Fibroblast of skin of back (primary cell): ENCODE measurements at regions not wholly inside any gene's neighbourhood (a gene's known extent, or its start where the extent isn't known, plus 50 kb on each side); places are given as distances from the start of the nearest gene placed in this dataset.

Experiments
- DNase-seq: peaks from one replicate; pipeline ENCODE4 v3.0.0-alpha.2; 2013

DNA sequence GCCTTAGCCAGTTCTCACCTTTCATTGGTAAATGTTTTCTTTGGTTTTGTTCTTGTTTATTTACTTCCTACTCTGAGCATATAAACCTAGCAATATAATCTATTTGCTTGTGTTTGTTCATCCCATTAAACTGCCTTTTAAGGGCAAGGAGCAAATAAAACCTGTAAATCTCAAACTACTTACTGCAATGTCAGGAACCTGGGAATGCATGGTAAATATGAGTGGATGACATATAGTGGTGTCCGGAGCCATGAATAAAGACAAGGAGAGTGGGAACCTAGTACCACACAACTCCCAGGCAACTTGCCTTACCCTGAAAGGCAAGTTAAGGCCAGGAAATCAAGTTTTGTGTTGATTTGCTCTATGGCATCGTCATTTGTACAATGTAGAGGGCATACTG is 1133.7 kb upstream of the NCAM2 start:
- DNase-seq = no peak

DNA sequence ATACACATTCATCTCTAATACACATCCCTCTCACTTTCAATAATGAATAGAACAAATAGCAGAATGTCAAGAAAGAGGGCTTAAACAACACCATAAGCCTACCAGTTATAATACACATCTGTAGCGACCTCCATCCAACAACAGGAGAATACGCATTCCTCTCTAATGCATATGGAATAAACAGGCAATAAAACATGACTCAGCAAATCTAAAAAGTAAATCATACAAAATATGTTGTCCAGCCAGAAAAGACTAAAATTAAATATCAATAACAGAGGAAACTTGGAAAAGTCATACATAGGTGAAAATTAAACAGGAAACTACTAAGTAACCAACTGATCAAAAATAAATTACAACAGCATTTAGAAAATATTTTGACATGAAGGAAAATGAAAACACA is 1127.5 kb upstream of the NCAM2 start:
- no peak for DNase-seq

DNA sequence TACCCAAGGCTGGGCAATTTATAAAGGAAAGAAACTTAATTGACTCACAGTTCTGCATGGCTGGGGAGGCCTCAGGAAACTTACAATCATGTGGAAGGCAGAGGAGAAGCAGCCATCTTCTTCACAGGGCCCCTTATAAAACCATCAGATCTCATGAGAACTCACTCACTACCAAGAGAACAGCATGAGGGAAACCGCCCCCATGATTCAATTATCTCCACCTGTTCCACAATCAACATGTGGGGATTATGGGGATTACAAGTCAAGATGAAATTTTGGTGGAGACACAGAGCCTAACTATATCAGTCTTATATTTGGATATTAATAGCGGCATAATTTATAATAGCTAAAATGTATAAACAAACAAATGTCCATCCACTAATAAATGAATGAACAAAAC is 1123.7 kb upstream of the NCAM2 start:
- DNase-seq = no peak

DNA sequence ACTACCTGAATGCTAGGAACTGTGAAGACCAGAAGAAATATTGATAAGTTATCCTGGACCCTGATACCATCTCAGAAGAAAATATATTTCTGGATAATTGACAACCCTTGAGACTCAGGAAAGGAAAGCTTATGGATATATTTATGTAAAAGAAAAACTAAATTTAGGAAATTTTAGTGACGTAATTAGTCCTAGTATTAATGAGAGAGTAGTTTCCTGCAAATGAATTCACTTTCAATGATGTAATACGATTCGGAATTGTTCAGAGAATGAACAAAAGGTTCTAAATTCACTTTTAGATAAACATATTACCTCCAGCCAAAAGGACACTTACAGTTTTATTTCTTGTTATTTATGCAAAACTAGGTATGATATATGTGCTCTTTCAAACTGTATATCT is 1120.1 kb upstream of the NCAM2 start:
- no peak for DNase-seq

DNA sequence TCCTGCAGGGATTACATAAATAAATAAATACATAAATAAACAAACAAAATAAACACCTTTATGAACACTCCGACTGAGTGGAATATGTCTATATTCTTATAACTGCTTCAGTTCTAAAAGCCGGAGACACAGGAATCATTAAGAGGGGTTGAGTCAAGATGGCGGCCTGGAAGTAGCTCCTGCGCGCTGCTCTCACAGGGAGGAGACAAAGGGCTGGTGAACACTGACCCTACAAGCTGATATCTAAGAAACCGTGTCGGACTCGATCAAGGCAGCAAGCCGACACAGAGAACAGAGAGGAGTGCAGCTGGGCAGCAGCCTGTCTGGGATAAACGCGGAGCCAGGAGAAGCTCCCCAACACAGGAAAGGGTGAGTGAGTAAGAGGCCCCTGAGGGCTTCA is 1098.6 kb upstream of the NCAM2 start:
- no peak for DNase-seq

DNA sequence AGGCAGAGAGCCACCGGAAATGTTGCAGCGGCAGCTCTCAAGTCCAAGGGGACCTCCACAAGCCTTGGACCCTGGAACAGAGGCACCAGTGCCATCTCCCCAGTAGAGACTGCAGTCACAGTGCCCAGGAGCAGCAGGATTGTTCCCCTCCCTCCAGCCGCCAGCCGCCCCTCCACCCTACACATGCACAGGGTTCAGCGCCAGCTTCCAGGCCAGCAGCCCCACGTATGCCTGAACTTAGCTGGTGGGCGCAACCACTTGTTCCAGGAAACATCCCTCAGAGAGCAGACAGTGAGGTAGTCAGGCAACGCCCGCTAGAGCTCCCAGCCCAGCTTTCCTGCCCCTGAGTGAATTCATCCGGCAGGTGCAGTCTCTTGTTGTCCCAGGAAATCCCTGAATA is 1098.1 kb upstream of the NCAM2 start:
- no peak for DNase-seq

DNA sequence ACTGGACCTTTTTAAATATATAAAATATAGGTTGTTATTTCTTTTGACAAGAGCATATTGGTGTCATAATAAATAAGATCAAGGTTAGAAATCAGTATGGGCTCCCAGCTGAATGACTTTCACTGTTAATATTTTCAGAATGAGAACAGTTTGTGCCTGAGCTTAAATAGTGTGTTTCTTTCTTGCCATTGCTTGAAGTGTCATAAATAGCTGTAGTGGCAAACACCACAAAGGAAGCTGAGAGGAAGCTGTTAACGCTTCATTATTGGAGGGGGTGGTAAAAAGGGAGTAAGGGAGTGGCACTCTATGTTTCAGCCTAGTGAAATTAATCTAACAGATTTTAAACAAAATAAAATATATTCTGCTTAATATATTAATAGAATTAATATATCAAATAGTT is 1089.8 kb upstream of the NCAM2 start:
- DNase-seq = no peak

DNA sequence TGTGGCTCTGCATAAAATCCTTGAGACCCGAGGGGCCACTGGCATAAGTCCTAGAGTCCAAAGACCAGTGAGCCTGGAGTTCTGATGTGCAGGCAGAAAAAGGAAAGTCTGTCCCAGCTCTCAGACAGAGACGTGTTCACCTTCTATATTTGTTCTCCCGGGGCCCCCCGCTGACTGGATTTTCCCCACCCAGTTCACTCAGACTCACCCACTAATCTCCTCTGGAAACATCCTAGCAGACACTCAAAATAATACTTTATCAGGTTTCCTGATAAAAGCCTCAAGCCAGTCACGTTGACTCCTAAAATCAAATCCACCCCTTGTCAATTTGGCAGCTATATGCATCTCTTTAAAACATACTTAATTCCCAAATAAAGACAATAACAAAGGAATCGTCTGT is 1084.2 kb upstream of the NCAM2 start:
- DNase-seq = no peak

DNA sequence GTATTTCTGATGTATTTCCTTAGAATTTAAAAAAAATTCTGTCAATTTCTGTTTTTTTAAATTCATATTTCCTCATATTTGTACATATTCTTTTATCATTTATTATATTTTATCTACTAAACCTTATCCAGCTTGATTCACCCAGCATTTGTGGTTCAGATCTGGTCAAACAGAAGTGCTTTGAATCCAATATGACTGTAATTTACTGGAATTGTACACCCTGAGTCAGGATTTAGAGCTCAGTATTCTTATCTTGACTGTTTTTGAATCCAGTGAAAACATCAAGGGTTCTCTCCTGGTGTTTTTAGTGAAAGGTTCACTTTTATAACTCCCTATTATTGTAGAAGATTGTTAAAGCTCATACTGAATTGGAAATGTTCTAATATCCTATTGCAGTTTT is 1077.0 kb upstream of the NCAM2 start:
- DNase-seq = no peak

DNA sequence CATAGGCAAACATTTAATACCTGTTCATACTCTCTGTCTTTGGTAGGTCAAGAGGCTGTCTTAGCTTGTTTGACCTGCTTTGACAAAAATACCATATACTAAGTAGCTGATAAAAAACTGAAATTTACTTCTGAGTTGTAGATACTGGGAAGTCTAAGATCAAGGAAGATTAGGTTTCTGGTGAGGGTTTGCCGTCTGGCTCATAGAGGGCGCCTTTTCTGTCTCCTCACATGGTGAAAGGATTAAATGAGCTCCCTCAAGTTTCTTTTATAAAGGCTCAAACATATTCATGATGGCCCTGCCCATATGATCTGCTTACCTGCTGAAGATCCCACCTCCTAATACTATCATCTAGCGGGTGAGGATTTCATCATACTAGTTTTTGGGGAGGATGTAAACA is 1076.1 kb upstream of the NCAM2 start:
- no peak for DNase-seq

DNA sequence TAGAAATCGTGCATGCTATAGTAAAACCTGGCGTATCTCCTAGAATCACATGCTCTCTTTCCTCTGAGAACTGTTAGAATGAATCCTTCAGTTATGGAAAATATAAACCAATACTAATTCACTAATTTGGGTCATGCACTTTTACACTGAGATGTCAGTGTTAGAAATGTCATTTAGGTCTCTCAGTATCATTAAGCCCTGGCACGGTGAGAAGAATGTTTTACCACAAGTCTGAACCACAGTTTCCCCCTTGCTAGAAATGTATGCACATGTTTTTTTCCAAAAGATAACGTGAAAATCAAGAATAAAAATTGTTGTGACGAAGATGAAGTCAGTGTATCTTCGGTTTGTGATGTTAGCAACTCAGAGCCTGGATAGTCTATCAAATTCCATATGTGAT is 1062.7 kb upstream of the NCAM2 start:
- DNase-seq = no peak

DNA sequence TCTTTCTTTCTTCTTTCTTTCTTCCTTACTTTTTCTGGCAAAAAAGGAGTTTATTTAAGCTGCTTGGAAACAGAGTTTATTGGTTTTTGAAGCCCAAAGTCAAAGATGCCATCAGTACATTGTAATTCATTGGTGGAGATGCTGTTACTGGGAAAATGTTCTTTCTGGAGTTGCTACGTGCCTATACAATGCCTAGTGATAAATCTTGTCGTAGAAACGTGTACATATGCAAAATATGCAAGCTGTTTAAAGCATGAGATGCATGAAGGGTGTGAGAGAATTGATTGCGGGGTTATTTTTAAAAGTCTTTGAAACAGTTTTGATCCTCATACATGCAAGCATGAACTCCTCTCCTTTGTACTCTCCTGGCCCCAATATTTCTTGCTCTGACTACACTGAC is 1060.6 kb upstream of the NCAM2 start:
- no peak for DNase-seq

DNA sequence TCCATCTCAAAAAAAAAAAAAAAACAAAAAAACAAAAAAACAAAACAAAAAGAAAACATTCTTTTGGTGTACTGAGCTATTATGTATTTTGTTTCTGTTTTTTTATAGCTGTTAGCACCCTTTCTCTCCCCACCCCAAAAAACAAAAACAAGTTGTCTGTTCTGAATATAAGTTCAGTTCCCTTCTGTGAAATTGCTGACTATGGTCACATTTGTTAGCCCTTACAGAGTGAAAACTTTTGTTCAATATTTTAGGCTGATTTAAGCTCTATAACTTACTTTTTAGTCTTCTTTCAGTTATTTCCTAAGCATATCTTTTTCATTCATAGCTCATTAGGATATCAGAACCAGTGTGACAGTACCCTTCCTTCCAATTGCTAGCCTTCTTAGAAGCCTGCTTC is 1056.6 kb upstream of the NCAM2 start:
- DNase-seq = no peak

DNA sequence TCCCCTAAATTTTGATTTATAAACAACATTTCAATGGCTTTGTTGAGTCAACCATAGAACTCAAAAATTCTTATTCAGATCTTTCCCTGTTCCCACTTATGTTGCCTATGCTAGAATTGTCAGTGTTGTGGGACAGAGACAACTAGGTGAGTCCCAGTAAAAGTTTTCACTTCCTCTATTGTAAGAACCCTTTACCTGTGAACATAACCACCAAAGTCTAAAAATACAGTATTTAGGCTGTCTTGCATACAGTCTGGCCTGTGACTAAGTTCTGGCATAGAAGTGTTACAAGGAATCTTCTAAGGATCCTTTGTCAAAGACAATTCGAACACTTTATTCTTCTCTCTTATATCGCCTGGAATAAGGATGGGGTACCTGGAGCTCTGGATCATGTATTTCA is 1047.9 kb upstream of the NCAM2 start:
- no peak for DNase-seq

DNA sequence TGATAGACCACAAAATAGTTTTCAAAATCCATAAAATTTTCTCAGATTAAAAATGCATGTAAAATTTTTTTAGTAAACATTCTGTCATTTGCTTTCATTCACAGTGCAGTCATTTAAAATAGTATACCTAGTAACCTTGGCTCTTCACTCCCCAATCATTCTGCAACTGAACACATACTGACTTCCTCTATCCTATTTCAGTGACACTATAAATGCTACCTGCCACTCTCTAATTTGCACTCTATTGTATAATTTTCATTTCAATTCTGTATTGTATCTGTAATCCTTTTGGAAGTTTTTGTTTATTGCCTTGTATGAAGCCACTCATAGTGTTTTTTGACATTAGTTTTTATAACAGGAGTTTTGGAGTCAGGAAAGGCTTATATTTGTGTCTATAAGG is 1029.1 kb upstream of the NCAM2 start:
- no peak for DNase-seq

DNA sequence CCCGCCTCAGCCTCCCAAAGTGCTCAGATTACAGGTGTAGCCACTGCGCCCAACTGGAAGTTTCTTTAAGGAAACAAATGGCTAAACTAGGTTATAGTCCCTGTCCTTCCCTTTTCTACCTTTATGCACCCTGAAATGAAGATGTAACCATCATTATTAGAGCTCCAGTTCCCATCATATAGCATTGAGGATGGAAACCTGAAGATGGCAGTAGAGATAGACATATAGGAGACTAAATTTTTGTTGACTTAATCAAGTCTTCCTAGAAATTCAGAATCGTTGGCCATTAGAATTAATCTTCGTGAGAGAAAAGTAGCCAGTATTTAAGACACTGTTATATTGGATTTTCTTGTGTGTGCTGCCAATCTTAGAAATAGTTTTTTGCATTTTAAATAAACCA is 1016.3 kb upstream of the NCAM2 start:
- no peak for DNase-seq

DNA sequence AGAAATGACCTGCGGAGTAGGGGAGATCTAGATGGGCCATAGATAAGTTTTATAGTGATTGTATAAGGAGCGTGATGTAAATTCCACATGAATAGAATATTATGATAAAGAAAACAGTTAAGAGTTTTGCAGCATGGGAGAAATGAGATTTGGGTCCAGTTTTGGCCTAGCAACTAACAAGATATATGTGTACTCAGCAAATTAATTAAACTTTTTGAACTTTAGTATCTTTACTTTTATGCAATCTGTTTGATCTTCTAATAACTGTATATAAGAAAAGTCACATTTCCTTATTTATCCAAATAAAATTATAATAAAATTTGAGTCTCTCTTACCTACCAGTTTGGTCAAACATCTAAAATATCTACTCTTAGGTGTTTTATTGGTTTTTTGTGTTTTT is 1011.8 kb upstream of the NCAM2 start:
- DNase-seq = no peak

DNA sequence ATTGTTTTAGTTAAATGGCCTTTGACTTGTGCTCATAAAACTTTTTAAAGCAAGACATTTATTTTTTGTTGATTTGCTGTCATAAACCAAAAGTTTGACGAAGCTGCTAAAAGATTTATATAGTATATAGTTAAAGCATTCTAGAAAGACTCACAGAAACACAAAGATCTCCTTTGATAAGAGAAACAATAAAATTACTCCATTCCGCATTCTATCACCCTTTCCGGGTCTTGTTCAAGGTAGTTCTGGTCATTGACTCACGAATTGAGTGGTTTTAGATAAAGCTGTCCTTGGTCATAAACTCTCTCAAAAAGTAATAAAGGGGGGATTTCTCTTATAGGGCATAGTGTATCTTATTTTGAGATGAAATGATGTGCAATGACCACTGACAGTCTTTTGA is 1010.5 kb upstream of the NCAM2 start:
- no peak for DNase-seq

DNA sequence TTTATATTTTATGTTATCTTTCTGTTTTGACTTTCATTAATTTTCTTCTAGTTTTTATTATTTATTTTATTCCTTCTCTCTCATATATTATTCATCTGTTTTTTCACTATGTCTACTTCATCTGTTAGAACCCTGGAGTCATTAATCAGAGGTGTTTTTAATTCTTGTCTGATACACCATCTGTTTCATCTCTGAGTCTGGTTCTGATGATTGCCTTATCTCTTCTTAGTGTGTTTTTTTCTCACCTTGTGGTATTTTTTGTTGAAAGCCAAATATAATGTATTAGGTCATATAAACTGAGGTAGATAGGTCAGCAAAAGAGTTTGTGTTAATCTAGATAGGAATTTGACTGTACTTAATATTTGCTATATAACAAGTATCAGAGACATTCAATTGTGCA is 1005.7 kb upstream of the NCAM2 start:
- no peak for DNase-seq

DNA sequence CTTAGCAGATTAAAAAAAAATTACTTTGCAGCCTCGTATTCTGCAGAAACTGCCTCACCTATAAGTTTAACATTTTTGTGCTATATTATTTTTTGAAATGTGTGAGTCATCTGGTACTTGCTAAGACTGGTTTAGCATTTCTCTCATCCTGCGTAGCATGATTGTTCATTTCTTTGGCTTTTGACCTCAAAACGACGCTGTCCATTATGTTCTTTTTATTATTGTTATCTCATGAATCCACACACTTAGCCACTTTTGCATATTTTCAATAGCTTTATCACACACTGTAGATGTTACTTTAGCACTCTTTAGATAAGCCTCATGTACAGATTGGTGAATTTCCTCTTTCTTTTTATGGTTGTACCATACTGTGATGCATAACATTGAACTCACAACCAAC is 1004.9 kb upstream of the NCAM2 start:
- DNase-seq = no peak

DNA sequence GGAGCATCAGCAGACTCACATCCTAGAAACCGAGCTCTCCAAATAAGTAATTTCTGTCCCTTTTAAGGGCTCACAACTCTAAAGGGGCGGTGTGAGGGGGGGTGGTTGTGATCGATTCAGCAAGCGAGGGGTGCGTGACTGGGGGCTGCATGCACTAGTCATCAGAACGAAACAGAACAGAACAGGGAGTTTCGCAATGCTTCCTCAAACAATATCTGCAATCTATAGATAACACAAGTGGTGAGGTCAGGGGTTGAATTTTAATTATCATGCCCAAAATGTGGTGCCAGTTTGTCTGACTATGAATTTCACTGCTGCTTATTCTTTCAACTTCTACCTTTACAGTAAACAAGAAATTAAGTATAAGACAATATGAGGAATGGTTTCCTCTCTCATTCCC is 1003.0 kb upstream of the NCAM2 start:
- DNase-seq = no peak

DNA sequence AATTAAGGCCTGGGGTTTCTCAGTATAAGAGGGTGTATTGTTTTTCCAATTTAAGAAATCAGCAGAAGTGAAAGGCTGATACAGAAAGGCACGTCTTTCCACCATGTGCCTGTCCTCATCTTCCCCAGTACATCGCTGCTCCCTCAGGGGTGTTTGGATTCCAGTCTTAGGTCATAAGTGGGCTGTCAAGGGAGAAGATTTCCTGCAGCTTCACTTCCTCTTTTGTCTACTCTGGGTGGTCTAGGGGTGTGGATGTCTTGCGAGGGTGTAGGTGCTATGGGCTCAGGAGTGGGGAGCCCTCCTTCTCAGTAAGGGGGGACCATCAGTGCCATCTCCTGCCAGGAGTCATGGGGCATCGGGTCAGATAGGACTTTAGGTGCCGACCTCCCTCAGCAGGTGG is 999.8 kb upstream of the NCAM2 start:
- DNase-seq = no peak

DNA sequence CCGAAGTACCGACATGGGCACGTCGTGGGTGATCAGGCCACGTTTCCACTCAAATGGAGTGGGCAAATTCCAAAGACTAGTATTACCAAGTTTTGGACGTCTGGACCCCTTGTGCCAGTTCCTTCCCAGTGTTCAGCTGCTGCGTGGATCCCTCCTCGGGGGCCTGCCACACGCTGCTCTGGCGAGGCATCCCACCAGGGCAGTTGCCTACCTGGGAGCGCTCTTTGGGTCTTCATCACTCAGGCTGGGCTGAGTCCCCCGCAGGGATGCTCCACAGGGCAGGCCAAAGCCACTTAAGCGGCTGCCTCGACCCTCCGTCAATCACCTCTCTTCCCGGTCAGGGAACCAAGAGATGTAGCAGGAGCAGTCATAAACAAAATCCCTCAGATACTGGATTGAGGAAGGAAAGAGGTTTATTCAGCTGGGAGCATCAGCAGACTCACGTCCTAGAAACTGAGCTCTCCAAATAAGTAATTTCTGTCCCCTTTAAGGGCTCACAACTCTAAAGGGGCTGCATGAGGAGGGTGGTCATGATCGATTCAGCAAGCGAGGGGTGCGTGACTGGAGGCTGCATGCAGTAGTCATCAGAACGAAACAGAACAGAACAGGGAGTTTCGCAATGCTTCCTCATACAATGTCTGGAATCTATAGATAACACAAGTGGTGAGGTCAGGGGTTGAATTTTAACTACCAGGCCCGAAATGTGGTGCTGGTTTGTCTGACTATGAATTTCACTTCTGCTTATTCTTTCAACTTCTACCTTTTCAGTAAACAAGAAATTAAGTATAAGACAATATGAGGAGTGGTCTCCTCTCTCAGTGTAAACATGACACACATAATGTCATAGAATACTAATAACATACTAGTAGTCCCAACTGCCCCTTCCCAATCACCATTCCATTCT is 998.6 kb upstream of the NCAM2 start:
- no peak for DNase-seq

DNA sequence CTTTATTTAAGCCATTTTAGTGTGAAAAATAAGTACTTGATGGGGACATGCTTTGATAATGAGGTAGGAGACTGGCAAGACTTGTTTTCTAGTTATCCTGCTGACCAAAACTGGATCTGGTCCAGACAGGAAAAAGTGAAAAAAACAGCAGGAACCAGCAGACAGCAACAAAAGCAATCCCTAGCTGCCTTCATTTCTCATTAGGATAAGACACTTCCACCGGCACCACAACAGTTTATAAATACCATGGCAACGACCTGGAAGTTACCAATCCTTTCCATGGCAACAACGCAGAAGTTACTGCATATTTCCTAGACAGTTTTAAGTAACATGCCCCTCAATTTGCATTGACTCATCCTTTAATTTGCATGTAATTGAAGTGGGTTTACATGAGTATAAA is 993.8 kb upstream of the NCAM2 start:
- DNase-seq = no peak

DNA sequence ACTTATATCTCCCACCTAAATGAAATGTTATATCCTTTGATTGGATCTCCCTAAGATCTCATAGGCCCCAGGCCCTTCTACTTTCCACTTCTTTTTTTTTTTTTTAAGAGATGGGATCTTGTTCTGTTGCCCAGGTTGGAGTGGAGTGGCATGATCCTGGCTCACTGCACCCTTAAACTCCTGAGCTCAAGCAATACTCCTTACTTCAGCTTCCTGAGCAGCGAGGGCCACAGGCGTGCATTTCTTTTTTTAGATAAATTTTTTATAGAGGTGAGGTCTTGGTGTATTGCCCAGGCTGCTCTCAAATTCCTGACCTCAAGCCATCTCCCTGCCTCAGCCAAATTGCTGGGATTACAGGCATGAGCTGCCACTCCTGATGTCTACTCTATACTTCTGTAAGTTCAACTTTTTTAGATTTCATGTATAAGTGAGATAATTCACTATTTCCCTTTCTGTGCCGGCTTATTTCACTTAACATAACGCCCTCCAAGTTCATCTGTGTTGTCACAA is 987.5 kb upstream of the NCAM2 start:
- DNase-seq = no peak
